GM23248 (cell line): ENCODE measurements at regions not wholly inside any gene's neighbourhood (a gene's known extent, or its start where the extent isn't known, plus 50 kb on each side); places are given as distances from the start of the nearest gene placed in this dataset.

Experiments
- EZH2 ChIP-seq: fragments of 200-600 bp; sonication (generic); IDR thresholded peaks from 2 replicates; pipeline ENCODE4 v1.6.1; 2018; ENCODE audit warnings: antibody characterized with exemption, mild to moderate bottlenecking; ENCODE audit not compliant: insufficient read depth, poor library complexity, severe bottlenecking
- EZH2phosphoT487 ChIP-seq: fragments of 200-600 bp; sonication (generic); IDR thresholded peaks from 2 replicates; pipeline ENCODE4 v1.6.1; 2018; ENCODE audit warnings: antibody characterized with exemption, moderate library complexity, mild to moderate bottlenecking, low read depth; ENCODE audit not compliant: insufficient read depth

- TF ChIP-seq EZH2, result no peak
- TF ChIP-seq EZH2phosphoT487, result no peak
Observed at GRCh38 chr1:177469519-177469918, 298.8 kb downstream of the BRINP2 start.
